ENCODE measurements at regions not wholly inside any gene's neighbourhood (a gene's known extent, or its start where the extent isn't known, plus 50 kb on each side); places are given as distances from the start of the nearest gene placed in this dataset.

GRCh38 chr2:8198766-8199382, 483.0 kb upstream of the ID2 start:
- DNase-seq (ENCODE audit: low read depth), result no peak

DNA sequence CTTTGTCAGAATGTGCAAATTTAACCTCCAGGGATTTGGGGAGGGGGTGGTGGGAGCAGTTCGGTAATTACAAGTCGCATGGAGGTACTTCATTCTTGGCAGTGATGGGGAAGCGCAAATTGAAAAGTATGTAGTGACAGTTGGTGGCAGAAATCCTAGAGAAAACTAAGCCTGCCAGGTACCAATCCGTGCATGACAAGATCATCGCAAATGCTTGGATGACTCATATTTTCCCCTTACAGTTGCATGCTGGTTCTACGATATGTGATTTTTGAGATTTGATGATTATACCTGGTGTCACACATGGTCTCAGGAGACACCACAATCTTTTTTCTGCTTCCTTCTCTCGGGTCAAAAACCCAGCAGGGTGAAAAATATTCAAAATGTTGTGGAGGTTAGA, 479.7 kb upstream of the ID2 start:
- no peak for DNase-seq (ENCODE audit: low read depth)

- DNase-seq (ENCODE audit: low read depth), result no peak
Observed at GRCh38 chr2:8203364-8203763, 478.5 kb upstream of the ID2 start.

GRCh38 chr2:8204711-8205110, 477.1 kb upstream of the ID2 start:
- DNase-seq (ENCODE audit: low read depth), result no peak

GRCh38 chr2:8209494-8209893, 472.4 kb upstream of the ID2 start:
- DNase-seq (ENCODE audit: low read depth), result no peak

DNA sequence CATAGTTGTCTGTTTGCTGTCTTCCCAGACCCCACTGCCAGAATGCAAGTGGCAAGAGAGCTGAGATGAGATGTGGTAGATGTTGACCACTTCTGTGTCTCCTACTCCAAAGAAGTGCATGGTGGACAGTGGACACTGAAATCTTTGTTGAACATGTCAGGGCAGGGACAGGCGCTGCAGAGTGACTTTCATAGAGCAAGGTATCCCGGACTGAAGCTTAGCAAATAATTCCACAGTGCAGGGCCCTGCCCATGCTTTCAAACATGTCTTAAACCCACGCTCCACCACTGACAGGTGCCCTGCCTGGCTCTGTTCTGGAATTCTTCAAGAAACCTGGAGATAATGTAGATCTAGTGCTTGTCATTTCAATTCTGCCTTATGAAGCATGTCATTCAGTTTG, 470.5 kb upstream of the ID2 start:
- DNase-seq (ENCODE audit: low read depth), result no peak

GRCh38 chr2:8212239-8212638, 469.6 kb upstream of the ID2 start:
- DNase-seq (ENCODE audit: low read depth), result no peak

GRCh38 chr2:8214036-8214615, 467.7 kb upstream of the ID2 start:
- no peak for DNase-seq (ENCODE audit: low read depth)

DNA sequence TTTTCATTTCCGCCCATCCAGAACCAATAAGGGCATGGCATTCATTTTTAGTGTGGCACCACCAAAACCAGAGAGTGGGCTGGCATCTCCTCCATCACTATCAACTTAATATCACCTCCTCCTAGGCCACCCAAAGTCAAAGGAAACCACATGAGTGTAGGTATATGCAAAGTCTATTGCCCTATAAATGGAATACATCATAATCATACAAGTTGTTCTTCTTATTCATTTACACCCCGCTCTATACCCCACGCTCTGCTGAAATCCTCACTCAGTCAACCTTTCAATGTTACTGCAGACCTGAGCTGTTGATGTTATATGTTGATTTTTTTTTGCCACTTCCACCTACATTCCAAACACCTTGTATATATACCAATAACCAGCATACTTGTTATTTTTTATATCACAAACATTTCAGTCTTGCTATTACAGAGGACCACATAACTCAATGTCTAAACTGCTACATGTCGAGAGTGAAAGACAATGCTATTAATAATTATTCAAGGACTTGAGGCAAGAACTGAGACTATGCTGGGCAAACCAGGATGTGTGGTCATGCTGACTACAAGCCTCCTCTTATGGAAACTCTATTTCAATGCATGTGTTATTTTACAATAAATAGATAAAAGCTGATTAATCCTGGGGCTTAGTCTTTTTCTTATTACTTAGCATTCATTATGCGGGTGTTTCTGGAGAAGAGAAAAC, 466.5 kb upstream of the ID2 start:
- no peak for DNase-seq (ENCODE audit: low read depth)

DNA sequence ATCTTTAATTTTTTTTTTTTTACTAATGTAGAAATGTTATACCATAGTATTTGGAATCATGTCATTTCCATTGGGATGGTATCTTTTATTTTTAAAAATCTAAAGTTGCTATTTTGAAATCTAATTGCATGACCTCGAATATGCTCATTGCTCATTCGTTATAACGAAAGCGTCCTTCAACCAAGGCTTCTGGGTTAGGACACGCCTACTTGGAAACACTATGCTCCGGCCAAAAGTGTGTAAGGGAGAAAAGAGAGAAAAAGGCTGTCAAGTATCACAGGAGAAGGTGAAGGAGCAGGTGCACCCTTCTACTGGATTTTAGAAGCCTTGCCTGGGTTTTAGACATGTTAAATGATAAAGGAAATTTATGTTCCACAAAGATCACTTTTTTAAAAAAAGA, 465.9 kb upstream of the ID2 start:
- DNase-seq (ENCODE audit: low read depth), result no peak

- no peak for DNase-seq (ENCODE audit: low read depth)
Observed at GRCh38 chr2:8216397-8216796, 465.5 kb upstream of the ID2 start.

DNA sequence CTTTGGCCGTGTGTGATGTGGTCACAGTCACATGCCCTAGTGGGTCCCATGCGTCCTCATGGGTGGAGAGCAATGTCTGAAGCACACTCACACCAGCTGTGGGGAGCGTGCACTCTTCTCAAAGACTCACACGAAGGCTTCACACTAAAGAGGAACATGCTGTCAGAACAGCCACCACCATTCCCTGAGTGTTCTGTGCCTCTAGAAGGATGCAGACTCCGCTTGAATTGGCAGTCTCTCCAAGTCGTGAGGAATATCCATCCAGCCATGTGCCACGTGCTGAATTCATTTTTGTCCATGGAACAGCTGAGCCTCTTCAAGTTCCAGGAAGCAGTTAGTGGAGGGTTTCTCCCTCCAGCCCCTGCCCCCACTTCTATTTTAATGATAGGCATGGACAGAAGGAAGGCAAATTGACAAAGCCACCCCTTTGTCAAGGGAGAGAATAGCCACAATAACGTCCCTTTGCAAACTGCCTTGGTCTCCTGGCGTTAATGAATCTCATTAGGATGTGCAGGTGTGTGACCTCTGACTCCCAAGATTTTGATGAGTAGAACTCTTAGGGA, 464.3 kb upstream of the ID2 start:
- DNase-seq (ENCODE audit: low read depth), result no peak

GRCh38 chr2:8219096-8219495, 462.8 kb upstream of the ID2 start:
- DNase-seq (ENCODE audit: low read depth), result no peak

DNA sequence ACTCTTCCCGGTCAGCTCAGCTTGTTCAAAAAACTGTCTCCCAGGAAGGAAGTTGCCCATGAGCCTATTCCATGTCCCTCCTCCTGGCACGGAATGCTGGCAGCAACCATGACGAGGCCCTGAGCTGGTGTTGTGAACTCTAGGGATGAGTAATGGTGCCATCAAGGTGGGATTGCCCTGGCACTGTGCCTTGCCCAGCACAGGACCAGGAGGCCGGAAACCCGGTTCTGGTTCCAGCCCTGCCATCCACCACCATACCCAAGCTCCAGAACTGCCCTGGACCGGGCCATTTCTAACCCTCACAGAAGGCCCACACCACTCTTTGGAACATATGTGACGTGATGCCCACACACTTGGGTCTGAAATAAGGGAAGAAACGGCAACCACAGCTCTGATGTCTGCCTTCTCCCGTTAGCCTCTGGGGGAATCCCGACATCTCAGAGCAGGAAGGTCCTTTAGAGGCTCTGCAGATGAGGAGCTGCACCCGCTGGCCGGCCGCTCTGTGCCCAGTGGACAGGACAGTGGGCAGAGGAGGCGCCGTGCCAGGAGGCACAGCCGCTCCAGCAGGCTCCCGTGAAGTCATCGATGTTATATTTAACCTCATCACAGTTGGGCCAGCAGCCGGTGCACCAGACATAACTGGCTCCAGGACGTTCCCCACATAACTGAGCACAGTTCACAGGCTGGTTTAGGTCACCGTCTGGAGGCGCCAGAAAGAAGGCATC, 462.1 kb upstream of the ID2 start:
- DNase-seq (ENCODE audit: low read depth), result no peak

DNA sequence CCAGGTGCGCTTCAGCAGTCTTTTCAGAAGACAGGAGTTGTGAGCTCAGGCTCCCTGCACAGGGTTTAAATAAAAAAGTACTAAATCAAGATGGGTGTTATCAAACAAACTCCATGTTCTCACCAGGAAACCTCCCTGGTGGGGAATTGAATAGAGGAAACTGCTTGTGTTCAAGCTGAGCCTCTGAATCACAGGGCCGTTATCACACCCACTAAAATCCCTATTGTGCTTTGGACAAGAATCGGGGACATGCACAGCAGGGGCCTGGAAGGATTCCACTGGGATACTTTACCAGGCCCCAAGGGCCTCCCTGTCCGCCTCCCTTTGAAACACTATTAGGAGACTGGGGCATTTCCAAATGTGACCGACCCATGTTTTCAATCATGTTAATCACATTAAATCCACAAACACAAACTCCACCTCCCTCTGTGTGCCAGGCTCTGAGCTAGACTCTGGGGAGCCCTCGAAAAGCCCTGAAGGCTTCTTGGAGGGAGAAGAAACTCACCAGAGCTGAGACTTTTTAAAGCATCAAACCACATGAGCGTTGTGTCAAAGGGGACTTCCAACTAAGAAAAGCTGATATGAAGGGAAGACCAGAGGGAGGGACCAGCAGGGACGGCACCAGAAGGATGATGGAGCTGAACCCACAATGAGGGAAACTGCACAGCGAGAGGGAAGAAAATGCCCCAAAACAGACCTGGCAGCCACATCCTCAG, 458.7 kb upstream of the ID2 start:
- DNase-seq (ENCODE audit: low read depth), result no peak

DNA sequence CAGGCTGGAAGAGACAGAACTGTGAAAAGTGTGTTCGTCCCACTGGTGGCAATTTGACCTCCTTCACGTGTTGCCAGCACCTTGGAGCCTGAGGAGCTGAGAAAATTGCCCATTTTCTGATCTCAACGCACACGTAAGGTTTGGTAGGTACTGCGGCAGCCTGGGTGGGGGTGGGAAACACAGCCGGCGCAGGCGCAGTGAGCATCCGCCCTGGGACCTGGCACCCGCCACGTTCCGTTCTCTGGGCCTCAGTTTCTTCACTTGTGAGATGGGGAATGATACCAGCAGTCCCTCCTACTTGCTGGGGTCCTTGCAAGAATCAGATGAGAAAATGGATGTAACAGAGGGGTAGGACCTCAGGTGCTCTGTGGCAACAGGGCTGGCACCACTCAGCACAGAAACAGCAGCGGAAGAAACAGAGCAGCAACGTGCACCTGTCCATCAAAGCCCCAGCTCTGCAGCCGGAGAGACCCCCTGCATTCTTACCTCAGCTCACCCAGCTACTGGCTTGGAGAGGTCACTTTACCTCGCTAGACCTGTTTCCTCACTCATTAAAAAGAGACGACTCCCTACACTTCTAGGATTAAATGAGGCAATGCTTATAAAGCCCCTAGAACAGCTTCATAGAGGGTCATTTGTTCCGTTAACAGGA, 458.0 kb upstream of the ID2 start:
- DNase-seq (ENCODE audit: low read depth), result no peak

GRCh38 chr2:8224347-8225190, 457.3 kb upstream of the ID2 start:
- DNase-seq (ENCODE audit: low read depth), result no peak

DNA sequence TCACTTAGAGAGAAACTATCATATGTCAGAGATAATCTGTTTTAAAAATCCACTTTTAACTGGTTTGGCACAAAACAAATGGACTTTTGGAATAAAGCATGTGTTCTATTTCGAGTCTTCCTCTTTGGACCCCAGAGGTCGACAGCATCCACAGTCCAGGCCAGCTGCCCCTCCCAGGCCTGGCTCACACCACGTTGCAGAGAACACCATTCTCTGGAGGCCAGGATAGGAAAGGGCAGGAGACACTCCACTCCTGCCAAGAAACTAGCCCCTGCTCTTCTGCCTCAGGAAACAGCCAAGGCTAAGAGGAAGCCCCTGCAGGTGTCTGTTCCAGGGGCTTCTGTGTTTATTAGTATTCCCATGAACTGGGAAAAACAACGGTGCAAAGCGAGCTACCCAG, 456.6 kb upstream of the ID2 start:
- DNase-seq (ENCODE audit: low read depth), result no peak

GRCh38 chr2:8225798-8226197, 456.1 kb upstream of the ID2 start:
- no peak for DNase-seq (ENCODE audit: low read depth)

- DNase-seq (ENCODE audit: low read depth), result peak; percentile 5
Observed at GRCh38 chr2:8229546-8229986, 452.3 kb upstream of the ID2 start.

GRCh38 chr2:8230466-8230865, 451.4 kb upstream of the ID2 start:
- DNase-seq (ENCODE audit: low read depth), result no peak

All from ELR (cell line).